Islet precursor cell (in vitro differentiated cells): ENCODE measurements at regions not wholly inside any gene's neighbourhood (a gene's known extent, or its start where the extent isn't known, plus 50 kb on each side); places are given as distances from the start of the nearest gene placed in this dataset.
"Not testable (repeated sequence)": the region's sequence is repeated elsewhere in the genome, so short reads cannot be mapped to it uniquely, and the experiment has no call there.

ENCODE experiments used
- DNase-seq: peaks from one replicate; pipeline ENCODE4 v3.0.0-alpha.2; 2018

DNA sequence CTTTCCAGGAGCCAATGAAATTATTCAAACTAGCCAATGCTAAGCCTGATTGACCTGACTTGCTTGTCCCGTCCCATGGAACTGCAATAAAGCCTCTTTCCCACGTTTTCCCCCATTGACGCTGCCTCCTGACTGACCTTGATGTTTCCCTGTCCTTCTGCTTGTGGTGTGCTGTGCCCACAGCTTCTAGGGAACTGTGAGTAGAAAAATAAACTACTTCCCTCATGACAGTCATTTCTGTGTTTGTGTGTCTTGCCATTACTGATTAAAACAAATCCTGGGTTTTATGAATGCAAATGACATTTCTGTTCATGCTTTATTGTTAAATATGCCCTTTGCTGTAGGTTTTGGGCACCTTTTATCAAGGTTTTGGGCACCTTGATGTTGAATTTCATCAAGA, 91.3 kb upstream of the ABI1 start:
- no peak for DNase-seq

DNA sequence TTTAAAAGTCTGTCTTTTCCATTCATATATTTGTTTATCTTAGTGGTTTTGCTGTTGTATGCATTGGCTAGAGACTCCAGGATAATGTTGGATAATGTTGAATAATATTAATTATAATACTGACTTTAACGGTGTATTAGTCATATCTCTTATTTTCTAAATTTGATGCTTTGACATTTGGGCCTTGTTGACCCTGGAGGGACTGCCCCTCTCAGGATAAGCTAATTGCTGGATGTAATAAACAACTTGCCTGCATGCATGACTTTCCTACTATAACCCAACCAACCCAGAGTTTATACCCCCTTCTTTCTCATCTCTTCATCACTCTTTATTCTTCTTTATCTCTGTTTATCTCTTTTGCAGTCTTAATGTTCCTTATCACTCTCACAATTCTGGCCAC, 90.9 kb upstream of the ABI1 start:
- DNase-seq: no peak

DNA sequence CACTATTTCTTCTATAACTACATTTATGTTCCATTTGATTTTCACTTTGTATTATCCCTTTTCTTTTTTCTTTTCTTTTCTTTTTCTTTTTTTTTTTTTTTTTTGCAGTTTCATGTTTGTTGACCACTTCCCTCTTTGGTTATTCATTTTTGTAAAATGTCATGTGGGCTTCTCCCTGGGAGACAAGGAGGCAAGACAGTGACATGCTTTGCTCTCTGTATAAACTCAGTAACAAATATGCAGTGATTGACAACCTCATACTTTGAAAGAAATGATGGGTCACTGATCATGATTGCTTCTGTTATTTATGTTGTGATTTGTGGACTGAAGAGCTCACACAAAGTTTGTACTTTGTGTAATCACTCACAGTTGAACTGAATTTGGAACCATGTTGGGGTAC, 90.2 kb upstream of the ABI1 start:
- no peak for DNase-seq

DNA sequence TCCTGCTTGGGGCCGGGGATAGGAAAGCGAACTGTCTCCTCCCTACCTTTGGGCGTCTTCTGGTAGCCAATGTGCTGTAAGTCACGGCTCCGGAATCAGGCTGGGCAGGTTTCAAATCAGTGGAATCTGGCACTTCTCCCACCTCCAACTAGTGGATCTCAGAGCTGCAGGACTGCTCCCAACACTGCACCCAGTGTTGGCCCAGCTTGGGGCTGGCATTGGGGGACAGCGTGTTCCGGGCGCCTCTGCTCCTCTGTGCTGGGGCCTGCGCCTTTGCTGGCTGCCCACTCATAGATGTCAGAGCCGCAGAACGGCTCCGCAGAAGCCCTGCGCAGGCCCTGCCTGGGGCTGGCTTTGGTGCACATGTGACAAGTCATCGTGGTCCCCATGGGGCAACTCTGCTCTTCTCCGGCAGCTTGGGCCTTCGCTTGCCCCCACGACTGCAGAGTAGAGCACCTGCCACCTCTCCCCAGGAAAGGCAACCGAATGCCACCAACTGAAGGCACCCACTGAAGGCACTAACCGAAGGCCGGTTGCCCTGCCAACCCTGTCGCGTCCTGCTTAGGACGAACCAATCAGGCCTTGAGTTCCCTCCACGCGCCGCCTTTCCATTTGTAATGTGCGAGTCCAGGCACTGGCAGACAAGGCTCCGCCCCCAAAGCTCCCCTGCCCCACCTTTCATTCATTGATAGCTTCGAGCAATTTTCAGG, 85.5 kb upstream of the ABI1 start:
- DNase-seq: no peak

DNA sequence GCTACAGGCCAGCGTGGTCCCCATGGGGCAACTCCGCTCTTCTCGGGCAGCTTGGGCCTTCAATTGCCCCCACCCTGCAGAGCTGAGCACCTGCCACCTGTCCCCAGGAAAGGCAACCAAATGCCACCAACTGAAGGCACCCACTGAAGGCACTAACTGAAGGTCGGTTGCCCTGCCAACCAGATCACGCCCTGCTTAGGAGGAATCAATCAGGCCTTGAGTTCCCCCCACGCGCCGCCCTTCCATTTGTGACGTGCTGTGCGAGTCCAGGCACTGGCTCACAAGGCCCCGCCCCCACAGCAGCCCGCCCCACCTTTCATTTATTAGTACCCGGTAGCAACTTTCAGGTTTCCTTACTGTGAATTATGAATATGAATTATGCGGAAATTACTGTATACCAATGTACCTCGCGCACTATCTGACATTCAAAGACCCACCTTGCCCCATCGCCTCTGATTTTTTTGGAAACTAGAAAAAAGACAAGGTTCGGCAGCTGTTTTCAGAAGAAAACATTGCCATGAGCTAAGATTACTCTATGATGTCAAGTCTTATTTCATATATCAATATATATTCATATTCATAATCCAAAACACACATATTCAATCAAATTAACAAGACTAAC, 83.6 kb upstream of the ABI1 start:
- no peak for DNase-seq

DNA sequence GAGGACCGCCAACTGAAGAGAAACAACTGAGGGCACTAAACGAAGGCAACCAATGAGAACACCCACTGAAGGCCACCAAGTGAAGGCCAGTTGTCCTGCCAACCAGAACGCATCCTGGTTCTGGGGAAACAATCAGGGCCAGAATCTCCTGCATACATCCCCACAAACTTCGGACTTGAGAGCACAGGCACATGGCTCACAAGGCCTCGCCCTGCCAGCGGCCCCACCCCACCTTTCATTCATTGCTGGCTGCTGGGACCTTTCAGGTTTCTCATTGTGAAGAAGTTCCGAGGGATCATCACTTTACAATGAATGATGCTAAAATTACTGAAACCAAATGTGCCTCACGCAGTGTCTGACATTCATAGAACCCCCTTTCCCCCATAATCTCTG, 79.2 kb upstream of the ABI1 start:
- DNase-seq: no peak

DNA sequence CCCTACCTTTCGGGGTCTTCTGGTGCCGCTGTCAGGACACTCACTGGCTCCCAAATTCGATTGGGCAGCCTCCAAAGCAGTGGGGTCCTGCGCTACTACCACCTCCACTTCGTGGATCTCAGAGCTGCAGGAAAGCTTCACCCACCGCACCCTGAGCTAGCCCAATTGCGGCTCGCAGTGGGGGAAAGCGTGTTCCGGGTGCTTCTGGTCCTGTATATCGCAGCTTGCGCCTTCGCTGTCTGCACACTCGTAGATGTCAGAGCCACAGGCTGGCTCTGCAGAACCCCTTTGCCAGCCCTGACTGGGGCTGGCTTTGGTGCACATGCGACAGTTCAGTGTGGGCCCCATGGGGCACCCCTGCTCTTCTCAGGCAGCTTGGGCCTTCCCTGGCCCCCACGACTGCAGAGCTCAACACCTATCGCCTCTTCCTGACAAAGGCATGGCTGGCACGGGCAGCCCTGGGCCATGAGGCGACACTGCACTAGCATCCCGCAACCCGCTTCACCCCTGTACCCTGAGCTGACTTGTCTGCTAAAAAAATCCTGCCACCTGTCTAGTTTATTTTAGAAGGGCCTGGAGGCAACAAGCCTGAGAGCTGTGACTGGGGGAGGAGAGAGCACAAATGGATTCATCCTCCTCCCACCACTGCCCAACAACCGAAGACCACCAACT, 78.7 kb upstream of the ABI1 start:
- DNase-seq: no peak

DNA sequence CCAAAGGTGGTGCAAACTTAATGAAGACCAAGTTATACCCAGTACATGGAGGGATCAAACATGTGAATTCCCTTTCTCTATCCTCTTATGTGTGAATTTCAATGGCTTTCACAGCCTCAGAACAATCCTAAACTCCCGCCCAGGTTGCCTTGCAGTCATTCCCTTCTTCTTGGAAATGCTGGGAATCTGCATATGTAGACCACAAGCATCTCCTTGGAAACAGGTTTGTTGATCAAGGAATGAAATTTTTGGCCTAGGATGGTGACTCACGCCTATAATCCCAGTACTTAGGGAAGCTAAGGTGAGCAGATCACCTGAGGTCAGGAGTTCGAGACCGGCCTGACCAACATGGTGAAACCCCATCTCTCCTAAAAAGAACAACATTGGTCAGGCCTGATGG, 77.8 kb upstream of the ABI1 start:
- no peak for DNase-seq

DNA sequence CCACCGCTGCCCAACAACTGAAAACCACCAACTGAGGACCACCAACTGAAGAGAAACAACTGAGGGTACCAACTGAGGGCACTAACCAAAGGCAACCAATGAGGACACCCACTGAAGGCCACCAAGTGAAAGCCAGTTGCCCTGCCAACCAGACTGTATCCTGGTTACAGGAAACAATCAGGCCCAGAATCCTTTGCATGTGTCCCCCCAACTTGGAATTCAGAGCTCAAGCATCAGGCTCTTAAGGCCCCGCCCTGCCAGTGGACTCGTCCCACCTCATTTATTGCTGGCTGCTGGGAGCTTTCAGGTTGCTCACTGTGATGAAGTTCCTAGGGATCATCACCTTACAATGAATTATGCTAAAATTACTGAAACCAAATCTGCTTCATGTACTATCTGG, 76.6 kb upstream of the ABI1 start:
- DNase-seq: no peak

DNA sequence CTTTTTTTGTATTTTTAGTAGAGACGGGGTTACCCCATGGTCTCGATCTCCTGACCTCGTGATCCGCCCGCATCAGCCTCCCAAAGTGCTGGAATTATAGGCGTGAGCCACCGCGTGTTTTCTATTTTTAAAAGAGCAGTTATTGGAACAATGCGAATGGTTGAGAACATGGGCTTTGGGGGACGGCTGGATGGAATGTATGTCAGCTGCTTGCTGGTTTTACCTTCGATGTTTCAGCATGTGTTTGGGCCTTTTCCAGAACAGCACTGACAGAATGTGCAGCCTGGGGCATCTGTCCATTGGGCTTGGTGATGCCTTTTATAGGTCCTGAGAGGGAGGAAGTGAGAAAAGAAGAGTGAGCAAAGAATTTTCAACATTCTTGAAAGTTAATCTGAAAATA, 73.4 kb upstream of the ABI1 start:
- not testable (repeated sequence) for DNase-seq

DNA sequence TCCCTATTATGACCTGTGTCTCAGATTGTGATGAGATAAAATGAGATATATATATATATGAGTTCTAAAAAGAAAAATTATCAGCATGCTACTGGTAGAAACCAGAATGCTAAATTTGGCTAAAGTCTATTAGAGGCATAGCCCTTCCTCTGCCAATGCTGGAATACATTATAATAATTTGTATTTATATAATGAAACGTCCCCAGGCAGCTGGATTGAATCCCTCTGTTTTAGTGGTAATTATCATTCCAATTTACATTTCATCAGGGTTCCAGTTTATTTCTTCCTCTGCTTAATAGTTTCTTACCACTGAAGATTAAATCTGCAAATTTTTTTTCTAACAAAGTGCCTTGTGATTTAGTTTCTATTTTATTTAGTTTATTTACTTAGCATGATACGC, 71.8 kb upstream of the ABI1 start:
- no peak for DNase-seq

DNA sequence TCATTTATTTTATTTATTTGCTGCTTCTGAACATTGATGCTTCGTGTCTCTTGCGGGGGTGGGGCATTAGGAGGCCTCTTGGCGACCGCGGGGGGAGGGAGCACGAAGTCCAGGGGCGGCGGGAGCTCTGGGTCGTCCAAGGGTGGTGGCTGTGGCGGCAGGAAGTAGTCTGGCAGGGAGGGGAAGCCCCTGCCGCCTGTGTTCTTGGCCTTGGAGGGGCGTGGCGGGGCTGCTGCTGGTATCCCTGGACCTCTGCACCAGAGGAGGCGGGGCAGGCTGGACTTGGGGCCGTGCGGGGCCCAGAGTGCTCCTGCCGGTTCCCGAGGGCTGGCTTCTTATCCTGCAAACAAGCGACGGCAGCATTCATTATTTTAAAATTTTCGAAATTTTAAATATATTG, 70.5 kb upstream of the ABI1 start:
- DNase-seq: peak; percentile 80

DNA sequence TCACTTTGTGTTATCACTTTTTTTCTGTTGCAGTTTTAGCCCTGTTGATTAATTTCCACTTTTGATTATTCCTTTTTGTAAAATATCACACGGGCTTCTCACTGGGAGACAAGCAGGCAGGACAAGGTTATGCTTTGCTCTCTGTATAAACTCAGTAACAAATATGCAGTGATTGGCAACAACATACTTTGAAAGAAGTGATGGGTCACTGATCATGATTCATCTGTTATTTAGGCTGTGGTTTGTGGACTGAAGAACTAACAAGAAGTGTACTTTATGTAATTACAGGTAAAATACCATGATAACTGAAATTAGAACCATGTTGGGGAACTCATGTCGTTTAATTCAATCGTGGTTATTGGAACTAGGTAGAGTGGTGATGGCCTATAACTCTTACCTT, 62.1 kb upstream of the ABI1 start:
- not testable (repeated sequence) for DNase-seq

DNA sequence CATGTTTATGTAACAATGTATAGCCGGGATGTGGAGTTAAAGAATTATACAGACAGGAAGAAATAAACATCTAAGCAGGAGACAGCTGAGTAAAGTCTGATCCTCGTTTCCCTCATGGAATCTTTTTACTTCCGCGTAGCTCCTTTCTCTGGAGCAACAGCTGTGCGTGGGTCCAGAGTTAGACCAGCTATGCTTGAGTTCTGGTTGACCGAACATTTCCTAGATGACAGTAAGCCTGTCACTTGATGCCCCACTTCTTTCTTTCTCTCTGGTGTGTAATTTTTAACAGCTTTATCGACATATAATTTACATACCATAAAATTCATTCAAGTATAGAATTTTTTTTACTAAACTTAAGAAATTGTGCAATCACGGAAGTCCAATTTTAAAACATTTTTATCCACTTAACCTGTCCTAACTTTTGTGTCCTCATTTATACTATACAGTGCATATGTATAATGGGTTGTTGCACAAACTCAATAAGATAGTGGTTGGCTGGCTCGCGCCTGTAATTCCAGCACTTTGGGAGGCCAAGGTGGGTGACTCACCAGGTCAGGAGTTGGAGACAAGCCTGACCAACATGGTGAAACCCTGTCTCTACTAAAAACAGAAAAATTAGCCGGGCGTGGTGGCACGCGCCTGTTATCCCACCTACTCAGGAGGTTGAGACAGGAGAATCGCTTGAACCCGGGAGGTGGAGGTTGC, 58.5 kb upstream of the ABI1 start:
- DNase-seq: not testable (repeated sequence)

DNA sequence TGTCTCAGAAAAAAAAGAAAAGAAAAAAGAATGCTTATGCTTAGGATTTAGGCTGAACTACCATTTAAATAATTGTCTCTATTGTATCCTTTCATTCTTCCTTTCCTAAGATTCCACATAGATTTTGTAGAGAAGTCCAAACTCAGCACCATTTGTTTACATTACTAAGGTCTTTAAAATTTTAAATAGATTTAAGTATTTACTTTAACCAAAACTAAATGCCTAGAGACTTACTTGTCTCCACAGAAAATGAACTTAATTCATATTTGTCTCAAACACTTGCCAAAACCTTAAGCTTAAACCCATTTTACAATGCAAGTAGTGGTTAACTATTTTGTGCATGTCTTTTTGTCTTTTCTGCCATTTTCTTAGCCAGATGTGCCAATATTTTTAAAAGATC, 54.1 kb upstream of the ABI1 start:
- no peak for DNase-seq

DNA sequence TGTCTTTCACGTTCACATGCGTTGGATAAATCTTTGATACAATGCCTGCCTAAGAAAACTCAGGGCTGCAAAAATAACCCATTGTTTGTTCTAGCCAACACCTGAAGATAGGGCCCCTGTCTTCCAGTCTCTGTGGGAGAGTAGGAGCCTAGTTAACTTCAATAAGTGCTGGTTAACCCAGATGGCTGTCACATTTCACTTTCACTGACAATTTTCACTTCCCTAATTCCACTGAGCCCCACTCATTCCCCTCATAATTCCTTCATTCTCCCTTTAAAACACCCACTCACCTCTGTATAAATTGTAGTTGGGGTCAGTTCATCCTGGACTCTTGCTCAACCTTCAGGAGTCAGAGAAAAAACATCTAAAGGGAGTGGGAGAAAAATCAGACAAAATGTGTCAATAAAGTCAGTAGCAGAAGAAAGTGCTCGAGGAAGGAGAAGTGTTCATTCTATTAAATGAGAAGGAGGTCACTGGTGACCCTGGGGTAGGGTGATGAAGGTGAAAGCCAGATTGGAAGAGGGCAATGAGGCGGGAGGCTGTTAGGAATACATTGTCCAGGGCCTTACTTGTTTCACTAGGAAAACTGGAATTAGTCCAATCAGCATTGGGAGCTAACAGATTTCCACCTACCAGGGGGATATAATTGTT, 51.2 kb upstream of the ABI1 start:
- no peak for DNase-seq
